Mucosa of rectum (tissue), 2 donors: ENCODE measurements at regions not wholly inside any gene's neighbourhood (a gene's known extent, or its start where the extent isn't known, plus 50 kb on each side); places are given as distances from the start of the nearest gene placed in this dataset.

ENCODE experiments used
- H3K27ac ChIP-seq, 2 donors: one replicate each; pipeline ENCODE4 v1.7.0; 2013; ENCODE audit warnings: inconsistent platforms in 2 of 2, low read depth in 2 of 2, low read length in 2 of 2
- H3K27me3 ChIP-seq, 2 donors: one replicate each; pipeline ENCODE4 v1.7.0; 2013; ENCODE audit warnings: low read length in 2 of 2; ENCODE audit not compliant: control insufficient read depth in 2 of 2, insufficient read depth in 2 of 2
- H3K36me3 ChIP-seq, 2 donors: one replicate each; pipeline ENCODE4 v1.7.0; 2013; ENCODE audit warnings: low read length in 2 of 2; ENCODE audit not compliant: control insufficient read depth in 2 of 2, insufficient read depth in 2 of 2
- H3K4me1 ChIP-seq, 2 donors: one replicate each; pipeline ENCODE4 v1.7.0; 2013; ENCODE audit warnings: low read length in 2 of 2, mild to moderate bottlenecking in 1 of 2; ENCODE audit not compliant: control insufficient read depth in 2 of 2, insufficient read depth in 2 of 2
- H3K4me3 ChIP-seq, 2 donors: one replicate each; pipeline ENCODE4 v1.7.0; 2013; ENCODE audit warnings: low read length in 2 of 2
- H3K9ac ChIP-seq, 2 donors: one replicate each; pipeline ENCODE4 v1.7.0; 2013; ENCODE audit warnings: low read length in 2 of 2, low read depth in 1 of 2, mild to moderate bottlenecking in 1 of 2
- H3K9me3 ChIP-seq, 2 donors: one replicate each; pipeline ENCODE4 v1.7.0; 2013; ENCODE audit warnings: low read length in 2 of 2; ENCODE audit not compliant: control insufficient read depth in 2 of 2
- donor health status: healthy.
- donor health status: Normal muscosa, but diverticular disease.

DNA sequence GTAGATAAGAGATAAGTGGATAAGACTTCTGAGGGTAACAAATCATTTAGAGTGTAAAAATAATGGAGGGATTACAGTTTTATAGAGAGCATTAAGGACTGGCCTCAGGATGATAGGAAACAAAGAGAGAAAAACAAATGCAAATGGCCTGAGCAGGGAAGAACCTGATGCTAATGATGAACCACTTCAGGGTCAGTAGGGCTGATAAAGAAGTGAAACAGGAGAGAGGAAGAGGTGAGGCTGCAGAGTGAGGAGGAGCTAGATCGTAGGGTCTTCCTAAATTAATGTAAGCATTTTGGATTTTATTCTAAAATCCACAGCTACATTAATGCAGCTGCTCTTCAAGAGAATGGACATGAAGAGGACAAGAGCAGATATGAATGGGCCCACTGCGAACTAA, 698.0 kb upstream of the MEF2C start:
- Histone ChIP-seq H3K27ac (no peak overlapping the region), H3K9ac (no peak overlapping the region)

DNA sequence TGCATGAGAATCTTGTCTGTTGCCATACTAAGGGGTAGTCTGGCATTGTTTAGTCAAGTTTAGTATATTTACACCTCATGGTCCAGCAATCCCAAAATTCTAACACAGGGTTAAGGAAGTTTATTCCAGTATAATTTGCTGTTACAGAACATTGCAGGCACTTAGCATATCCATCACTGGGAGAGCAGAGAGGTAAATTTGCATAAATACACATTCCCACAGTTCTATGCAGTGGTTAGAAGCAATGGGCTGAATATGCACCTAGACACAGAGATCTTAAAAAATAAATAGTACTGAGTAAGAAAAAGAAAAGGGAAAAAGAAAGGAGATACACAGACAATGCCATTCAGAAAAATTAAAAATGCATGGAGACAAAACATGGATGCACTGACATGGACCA, 692.3 kb upstream of the MEF2C start:
- H3K4me1 ChIP-seq, result no peaks in the 10 kb centered on the region
- H3K4me3 ChIP-seq, result no peak overlapping the region
- H3K9ac ChIP-seq, result no peak overlapping the region
- no peaks in the 10 kb centered on the region for H3K27me3 ChIP-seq
- H3K27ac ChIP-seq, result no peak overlapping the region
- H3K9me3 ChIP-seq, result no peaks in the 10 kb centered on the region
- no peaks in the 10 kb centered on the region for H3K36me3 ChIP-seq

More for the DNA sequence above, 698.0 kb upstream of the MEF2C start:
- Histone ChIP-seq H3K36me3 (no peaks in the 10 kb centered on the region), H3K4me3 (no peak overlapping the region), H3K4me1 (no peaks in the 10 kb centered on the region), H3K27me3 (no peaks in the 10 kb centered on the region), H3K9me3 (no peaks in the 10 kb centered on the region)

DNA sequence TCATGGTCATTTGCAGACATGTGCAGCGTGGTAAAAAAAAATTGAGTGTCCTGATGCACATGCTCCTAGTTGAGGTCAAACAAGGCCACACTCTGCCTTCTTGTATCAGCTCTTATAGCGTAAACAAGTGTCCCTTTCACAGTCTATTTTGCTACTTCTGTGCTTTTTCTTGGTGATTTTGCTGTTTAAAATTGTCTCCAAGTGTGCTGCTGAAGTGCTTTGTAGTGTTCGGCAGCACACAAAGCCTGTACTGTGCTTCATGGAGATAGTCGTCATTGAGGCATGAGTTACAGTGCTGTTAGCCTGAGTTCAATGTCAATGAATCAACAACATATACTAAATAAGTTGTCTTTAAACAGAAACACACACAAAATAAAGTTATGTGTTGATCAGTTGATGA, 690.4 kb upstream of the MEF2C start:
- Histone ChIP-seq H3K36me3 (no peaks in the 10 kb centered on the region), H3K4me1 (no peaks in the 10 kb centered on the region), H3K9ac (no peak overlapping the region), H3K27ac (no peak overlapping the region), H3K27me3 (no peaks in the 10 kb centered on the region), H3K4me3 (no peak overlapping the region), H3K9me3 (no peaks in the 10 kb centered on the region)

DNA sequence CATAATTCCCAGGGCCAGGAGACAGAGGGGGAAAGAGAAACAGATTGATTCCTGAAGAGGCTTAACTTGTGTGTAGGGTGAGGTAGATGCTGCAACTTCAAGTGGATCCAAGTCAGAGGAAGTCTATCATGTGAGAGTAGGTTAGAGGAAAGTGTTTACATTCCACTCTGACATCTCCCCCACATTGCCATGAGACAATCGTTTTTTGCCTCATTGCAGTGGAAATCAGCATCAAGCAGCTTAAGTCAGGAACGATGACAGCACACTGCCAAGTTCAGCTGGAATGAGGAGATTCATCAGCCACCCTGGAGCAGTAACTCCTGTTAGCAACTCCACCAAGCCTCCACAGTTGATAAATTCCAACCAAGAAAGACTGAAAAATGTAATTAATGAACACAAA, 689.7 kb upstream of the MEF2C start:
- Histone ChIP-seq H3K9ac (no peak overlapping the region), H3K27ac (no peak overlapping the region), H3K36me3 (no peaks in the 10 kb centered on the region), H3K4me1 (no peaks in the 10 kb centered on the region), H3K9me3 (no peaks in the 10 kb centered on the region), H3K27me3 (no peaks in the 10 kb centered on the region), H3K4me3 (no peak overlapping the region)

DNA sequence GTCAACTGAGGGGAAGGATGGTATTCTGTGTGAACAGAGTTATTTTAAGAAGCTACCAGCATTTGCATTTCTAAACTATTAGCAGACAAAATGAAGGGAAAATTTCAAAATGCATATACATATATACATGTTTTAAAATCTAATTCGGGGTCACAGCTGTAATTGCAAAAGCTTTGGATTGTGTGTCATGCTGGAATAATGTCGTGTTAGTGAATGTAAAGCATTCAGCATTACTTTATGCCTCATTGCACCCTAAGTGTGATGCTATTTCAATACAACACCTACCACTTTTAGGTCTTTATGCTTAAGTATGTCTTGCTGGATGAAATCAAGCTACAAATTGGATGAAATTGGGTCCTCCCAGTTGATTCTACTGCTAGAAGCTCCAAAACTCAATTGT, 687.6 kb upstream of the MEF2C start:
- Histone ChIP-seq H3K27me3 (no peaks in the 10 kb centered on the region), H3K9me3 (no peaks in the 10 kb centered on the region), H3K27ac (no peak overlapping the region), H3K4me1 (no peaks in the 10 kb centered on the region), H3K9ac (no peak overlapping the region), H3K4me3 (no peak overlapping the region), H3K36me3 (no peaks in the 10 kb centered on the region)

DNA sequence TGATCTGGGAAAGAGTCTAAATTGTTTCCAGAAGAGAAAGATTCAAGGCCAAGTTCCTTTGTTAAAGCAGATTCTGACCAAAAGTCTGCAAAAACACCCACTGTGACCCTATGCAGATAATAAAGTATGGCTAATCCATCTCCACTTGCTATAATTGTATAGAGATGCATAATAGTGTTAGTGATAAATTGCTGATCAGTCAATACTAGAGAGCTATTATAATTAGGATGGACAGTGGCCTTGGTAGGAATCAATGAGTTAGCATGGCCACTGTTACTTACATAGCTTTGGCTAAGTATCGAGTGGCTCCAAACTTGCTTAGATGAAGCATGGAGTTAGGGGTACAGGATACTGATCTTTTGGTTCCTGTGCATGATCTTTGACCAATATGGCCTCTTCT, 683.4 kb upstream of the MEF2C start:
- Histone ChIP-seq H3K9ac (no peak overlapping the region), H3K36me3 (no peaks in the 10 kb centered on the region), H3K9me3 (no peaks in the 10 kb centered on the region), H3K27me3 (no peaks in the 10 kb centered on the region), H3K4me1 (no peaks in the 10 kb centered on the region), H3K4me3 (no peak overlapping the region), H3K27ac (no peak overlapping the region)

DNA sequence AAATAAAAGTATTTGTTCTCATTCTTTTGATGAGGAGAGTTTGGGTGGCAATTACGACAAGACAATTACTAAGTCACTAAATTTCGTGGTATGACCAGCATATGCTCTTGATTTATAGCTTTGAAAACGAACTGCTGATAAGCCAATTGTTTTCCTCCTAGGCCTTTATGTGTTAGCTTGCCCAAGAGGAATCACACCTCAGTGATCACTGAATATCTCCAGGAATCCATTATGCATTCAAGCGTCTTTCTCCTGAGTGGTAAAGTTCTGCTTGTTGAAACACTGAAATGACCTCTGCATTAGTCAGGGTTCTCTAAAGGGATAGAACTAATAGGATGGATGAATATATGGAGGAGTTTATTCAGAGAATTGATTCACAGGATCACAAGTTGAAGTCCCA, 677.7 kb upstream of the MEF2C start:
- Histone ChIP-seq H3K4me3 (no peak overlapping the region), H3K27ac (no peak overlapping the region), H3K27me3 (no peaks in the 10 kb centered on the region), H3K36me3 (no peaks in the 10 kb centered on the region), H3K4me1 (no peaks in the 10 kb centered on the region), H3K9ac (no peak overlapping the region), H3K9me3 (no peaks in the 10 kb centered on the region)

DNA sequence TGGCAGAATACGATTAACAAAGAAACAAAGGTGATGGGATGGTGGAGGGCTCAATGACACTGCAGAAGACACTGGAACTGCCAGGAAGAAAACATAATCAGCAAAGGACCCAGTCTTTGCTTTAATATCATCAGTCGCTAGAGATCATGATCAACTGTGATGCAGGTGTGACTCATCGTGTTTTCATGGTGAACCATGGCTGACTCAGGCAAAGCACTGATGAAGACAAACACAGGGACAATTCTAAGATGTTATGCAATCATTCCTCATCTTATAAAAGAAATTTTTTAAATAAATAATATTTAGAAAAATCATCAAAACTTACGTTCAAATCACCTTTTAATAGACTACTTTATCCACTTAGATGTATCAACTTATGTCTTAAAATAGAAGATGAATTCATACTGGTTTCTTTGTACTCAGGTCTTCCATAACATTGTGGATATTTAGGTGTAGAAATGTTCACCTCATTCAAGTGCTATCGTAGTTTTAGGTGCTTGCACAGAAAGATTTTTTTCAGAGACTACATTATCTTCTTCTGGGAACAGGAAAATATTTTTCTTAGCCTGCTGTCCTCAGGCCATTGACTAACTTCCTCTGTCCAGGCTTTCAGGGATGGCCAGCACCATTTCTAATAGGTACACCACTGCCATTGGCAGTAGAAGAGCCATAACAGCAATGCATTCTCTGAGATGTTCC, 673.4 kb upstream of the MEF2C start:
- Histone ChIP-seq H3K27me3 (no peaks in the 10 kb centered on the region), H3K4me3 (no peak overlapping the region), H3K27ac (no peak overlapping the region), H3K36me3 (no peaks in the 10 kb centered on the region), H3K9me3 (no peaks in the 10 kb centered on the region), H3K4me1 (no peaks in the 10 kb centered on the region), H3K9ac (no peak overlapping the region)

DNA sequence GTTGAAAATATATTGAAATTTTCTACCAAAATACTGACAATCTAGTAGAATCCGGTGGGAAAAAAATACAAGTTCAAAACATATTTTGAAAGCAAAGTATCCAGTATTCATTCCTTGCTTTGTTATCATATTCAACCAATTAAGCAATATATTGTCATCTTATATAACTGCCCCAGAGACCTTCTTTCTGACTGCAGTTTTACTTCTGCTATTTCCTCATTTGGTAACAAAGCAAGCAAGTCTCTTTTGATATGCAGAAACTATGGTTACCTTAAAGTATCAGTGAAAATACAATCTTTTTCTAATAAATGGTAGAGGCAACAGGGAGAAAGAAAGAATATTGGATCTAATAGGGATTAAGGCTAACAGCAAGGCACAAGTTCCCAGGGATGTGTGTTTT, 663.7 kb upstream of the MEF2C start:
- Histone ChIP-seq H3K27me3 (no peaks in the 10 kb centered on the region), H3K9me3 (no peaks in the 10 kb centered on the region), H3K9ac (no peak overlapping the region), H3K36me3 (no peaks in the 10 kb centered on the region), H3K4me1 (no peaks in the 10 kb centered on the region), H3K27ac (no peak overlapping the region), H3K4me3 (no peak overlapping the region)

DNA sequence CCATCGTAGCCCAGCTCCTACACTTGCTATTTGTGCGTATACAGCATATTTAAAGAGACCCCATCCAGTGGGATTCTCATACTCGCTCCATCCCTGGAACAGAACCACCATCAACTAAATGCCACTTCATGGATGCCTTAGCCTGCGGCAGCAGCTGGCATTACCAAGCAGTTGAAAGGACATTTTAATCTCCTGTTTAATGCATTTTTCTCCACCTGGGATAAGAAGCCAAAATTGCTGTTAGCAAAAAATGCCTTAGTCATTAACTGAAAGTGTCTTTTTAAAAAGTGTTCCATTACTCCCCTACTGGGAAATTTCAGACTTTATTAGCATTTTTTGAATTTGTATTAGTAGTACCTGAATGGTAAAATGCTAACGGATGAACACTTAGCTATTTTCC, 662.6 kb upstream of the MEF2C start:
- no peaks in the 10 kb centered on the region for H3K36me3 ChIP-seq
- no peaks in the 10 kb centered on the region for H3K4me1 ChIP-seq
- no peak overlapping the region for H3K9ac ChIP-seq
- H3K4me3 ChIP-seq, result no peak overlapping the region
- H3K9me3 ChIP-seq, result no peaks in the 10 kb centered on the region
- H3K27me3 ChIP-seq, result no peaks in the 10 kb centered on the region
- no peak overlapping the region for H3K27ac ChIP-seq

DNA sequence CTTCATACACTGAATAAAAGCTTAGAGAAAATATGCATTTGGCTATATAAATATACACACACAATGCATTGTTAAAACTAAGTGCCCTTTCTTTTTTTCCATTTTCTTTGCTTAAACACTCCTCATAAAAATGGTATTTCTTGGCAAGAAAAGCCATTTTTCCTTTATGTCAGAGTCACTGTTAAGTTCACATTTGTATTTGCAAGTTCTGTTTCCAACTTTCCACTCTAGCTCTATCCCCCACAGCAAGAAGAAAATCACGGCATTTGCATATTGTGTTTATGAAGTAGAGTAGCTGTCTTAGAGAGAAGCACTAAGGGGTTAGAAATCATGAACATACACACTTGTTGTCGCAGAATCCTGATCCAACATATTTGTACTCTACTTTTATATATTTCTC, 662.1 kb upstream of the MEF2C start:
- Histone ChIP-seq H3K36me3 (no peaks in the 10 kb centered on the region), H3K27me3 (no peaks in the 10 kb centered on the region), H3K4me3 (no peak overlapping the region), H3K4me1 (no peaks in the 10 kb centered on the region), H3K9ac (no peak overlapping the region), H3K27ac (no peak overlapping the region), H3K9me3 (no peaks in the 10 kb centered on the region)
